CD14-positive monocyte (primary cell): ENCODE measurements at regions not wholly inside any gene's neighbourhood (a gene's known extent, or its start where the extent isn't known, plus 50 kb on each side); places are given as distances from the start of the nearest gene placed in this dataset.

Experiments used
- DNase-seq, 3 donors: peaks; one replicate each; pipeline ENCODE4 v3.0.0-alpha.2; 2011 to 2022
- H2AFZ ChIP-seq: 2 replicates; pipeline ENCODE4 v1.6.0; 2012; ENCODE audit warnings: mild to moderate bottlenecking, low read depth, low read length, inconsistent platforms; ENCODE audit not compliant: insufficient read depth, poor library complexity, severe bottlenecking
- H3K27ac ChIP-seq, 2 donors: 1 replicate in 1 of 2; 2 replicates in 1 of 2; pipeline ENCODE4 v1.5.1; 2012 to 2013; ENCODE audit warnings: low read length in 2 of 2, control low read depth in 1 of 2, inconsistent platforms in 1 of 2, low read depth in 1 of 2, mild to moderate bottlenecking in 1 of 2
- H3K27me3 ChIP-seq, 2 donors: one replicate each; pipeline versions ENCODE4 v1.6.0 to v1.6.1; 2011 to 2013; ENCODE audit warnings: low read length in 2 of 2; ENCODE audit not compliant: control insufficient read depth in 2 of 2, insufficient read depth in 2 of 2
- H3K36me3 ChIP-seq, 2 donors: replicated peaks in 1 of 2; 1 replicate in 1 of 2; 2 replicates in 1 of 2; pipeline versions ENCODE4 v1.5.1 to v1.6.1; 2012 to 2013; ENCODE audit warnings: low read length in 2 of 2, control low read depth in 1 of 2, inconsistent platforms in 1 of 2, mild to moderate bottlenecking in 1 of 2; ENCODE audit not compliant: insufficient read depth in 2 of 2, control insufficient read depth in 1 of 2
- H3K4me1 ChIP-seq, 2 donors: 1 replicate in 1 of 2; 2 replicates in 1 of 2; pipeline versions ENCODE4 v1.5.1 to v1.6.1; 2012 to 2013; ENCODE audit warnings: low read length in 2 of 2, control low read depth in 1 of 2, inconsistent platforms in 1 of 2, mild to moderate bottlenecking in 1 of 2, moderate library complexity in 1 of 2; ENCODE audit not compliant: insufficient read depth in 2 of 2, control insufficient read depth in 1 of 2
- H3K4me2 ChIP-seq: replicated peaks from 2 replicates; pipeline ENCODE3; 2012; ENCODE audit warnings: low read length, moderate library complexity, mild to moderate bottlenecking; ENCODE audit not compliant: poor library complexity, severe bottlenecking; ENCODE audit errors: extremely low read depth
- H3K4me3 ChIP-seq, 3 experiments: fragments of 200-600 bp in 1 of 3; sonication (generic) in 1 of 3; replicated peaks in 1 of 3; 1 replicate in 2 of 3; 2 replicates in 1 of 3; pipeline ENCODE4 v1.5.1; 2011 to 2013; ENCODE audit warnings: low read length in 3 of 3, mild to moderate bottlenecking in 3 of 3, control low read depth in 2 of 3, low read depth in 2 of 3, inconsistent platforms in 1 of 3, moderate library complexity in 1 of 3
- H3K79me2 ChIP-seq: 2 replicates; pipeline ENCODE4 v1.6.0; 2012; ENCODE audit warnings: mild to moderate bottlenecking, control low read depth, inconsistent platforms, low read length, moderate library complexity; ENCODE audit not compliant: insufficient read depth
- H3K9ac ChIP-seq: 2 replicates; pipeline ENCODE4 v1.6.0; 2017; ENCODE audit warnings: low read length, mild to moderate bottlenecking; ENCODE audit not compliant: insufficient read depth, poor library complexity, severe bottlenecking
- H3K9me3 ChIP-seq, 2 donors: replicated peaks in 1 of 2; 1 replicate in 1 of 2; 2 replicates in 1 of 2; pipeline versions ENCODE4 v1.5.1 to v1.6.1; 2012 to 2013; ENCODE audit warnings: low read length in 2 of 2, control low read depth in 1 of 2; ENCODE audit not compliant: control insufficient read depth in 1 of 2, insufficient read depth in 1 of 2
- H4K20me1 ChIP-seq: 2 replicates; pipeline ENCODE4 v1.6.0; 2012; ENCODE audit warnings: mild to moderate bottlenecking, low read length, control low read depth, moderate library complexity; ENCODE audit not compliant: insufficient read depth
- H3K27ac Mint-ChIP-seq, 7 donors: one replicate each; pipeline ENCODE4 v1.8.0; 2020; ENCODE audit warnings: mild to moderate bottlenecking in 7 of 7, mixed read lengths in 7 of 7, moderate library complexity in 6 of 7, inconsistent platforms in 2 of 7
- H3K27me3 Mint-ChIP-seq, 3 donors: one replicate each; pipeline ENCODE4 v1.8.0; 2021 to 2022; ENCODE audit warnings: low read depth in 3 of 3, mild to moderate bottlenecking in 3 of 3, mixed read lengths in 3 of 3, moderate library complexity in 3 of 3, inconsistent platforms in 1 of 3
- H3K36me3 Mint-ChIP-seq, 2 donors: one replicate each; pipeline ENCODE4 v1.8.0; 2020; ENCODE audit warnings: mixed read lengths in 2 of 2, inconsistent platforms in 1 of 2, mild to moderate bottlenecking in 1 of 2
- H3K4me1 Mint-ChIP-seq: one replicate; pipeline ENCODE4 v1.8.0; 2020; ENCODE audit warnings: mild to moderate bottlenecking, mixed read lengths
- H3K4me3 Mint-ChIP-seq, 2 donors: one replicate each; pipeline ENCODE4 v1.8.0; 2020; ENCODE audit warnings: mild to moderate bottlenecking in 2 of 2, mixed read lengths in 2 of 2, moderate library complexity in 1 of 2
- H3K9me3 Mint-ChIP-seq, 7 donors: one replicate each; pipeline ENCODE4 v1.8.0; 2020 to 2022; ENCODE audit warnings: mixed read lengths in 7 of 7, mild to moderate bottlenecking in 6 of 7, moderate library complexity in 6 of 7, inconsistent platforms in 2 of 7
- CTCF ChIP-seq: fragments of 200-600 bp; IDR thresholded peaks from one replicate; pipeline ENCODE4 v1.8.0; 2022; ENCODE audit warnings: antibody characterized with exemption, mild to moderate bottlenecking
- WGBS: methylation state at CpG from one replicate; pipeline ENCODE4 v1.1.5; 2013; ENCODE audit warnings: missing lambda C conversion rate; ENCODE audit not compliant: insufficient coverage; 5-methylcytosine and 5-hydroxymethylcytosine counted together
- intact Hi-C, 2 donors: fragments of 100-400 bp; cut with micrococcal nuclease; formaldehyde crosslinking; loops; one replicate each; pipeline versions ENCODE4 v1.15.0 to v1.15.1; 2023

GRCh38 chr5:17346811-17347210 is 129.4 kb downstream of the BASP1 start:
- H3K4me3 Mint-ChIP-seq: no peak overlapping the region
- 100% methylated on average over 1 of the region's 2 CpGs for WGBS
- TF ChIP-seq CTCF: no peak

GRCh38 chr5:17352223-17352622 is 134.8 kb downstream of the BASP1 start:
- Mint-ChIP-seq H3K4me1 (peaks cover 13% of the 10 kb centered on the region), H3K27ac (no peak overlapping the region), H3K4me3 (no peak overlapping the region), H3K27me3 (peaks cover 0 to 1% (median 0%) of the 10 kb centered on the region in 3 donors), H3K36me3 (peaks cover 2 to 6% of the 10 kb centered on the region in 2 donors), H3K9me3 (peaks cover 8 to 18% (median 10%) of the 10 kb centered on the region in 7 donors)
- Histone ChIP-seq H3K36me3 (no peaks in the 10 kb centered on the region), H3K4me2 (no peak overlapping the region), H3K9ac (no peak overlapping the region), H3K4me1 (peaks cover 6 to 7% of the 10 kb centered on the region in 2 donors), H4K20me1 (no peaks in the 10 kb centered on the region), H3K27ac (no peak overlapping the region), H2AFZ (no peak overlapping the region), H3K9me3 (peaks cover 7 to 9% of the 10 kb centered on the region in 2 donors), H3K4me3 (no peak overlapping the region), H3K79me2 (no peaks in the 10 kb centered on the region), H3K27me3 (no peaks in the 10 kb centered on the region)
- TF ChIP-seq CTCF: no peak
- no peak for DNase-seq
- intact Hi-C loops: no loop called here
- no CpG with 5 or more reads among the region's 3 CpGs for WGBS

More at GRCh38 chr5:17346811-17347210, 129.4 kb downstream of the BASP1 start:
- H3K27me3 ChIP-seq: no peaks in the 10 kb centered on the region
- H3K27ac Mint-ChIP-seq: no peak overlapping the region
- H3K4me2 ChIP-seq: no peak overlapping the region
- H3K9me3 ChIP-seq: no peaks in the 10 kb centered on the region
- H3K9ac ChIP-seq: no peak overlapping the region
- H3K4me1 Mint-ChIP-seq: peaks cover 10% of the 10 kb centered on the region
- H3K4me3 ChIP-seq: no peak overlapping the region
- H3K9me3 Mint-ChIP-seq: peaks cover 0 to 3% (median 0%) of the 10 kb centered on the region in 7 donors
- no peak for DNase-seq
- H3K36me3 ChIP-seq: no peaks in the 10 kb centered on the region
- H2AFZ ChIP-seq: no peak overlapping the region
- H3K36me3 Mint-ChIP-seq: no peaks in the 10 kb centered on the region
- intact Hi-C loops: loop anchor here in 1 of 2 donors (5.0 to 10.0 kb wide), 2 partner anchors 45 to 122 kb away; no protein-coding TSS in a partner anchor
- H3K27ac ChIP-seq: no peak overlapping the region
- H4K20me1 ChIP-seq: no peaks in the 10 kb centered on the region
- H3K79me2 ChIP-seq: no peaks in the 10 kb centered on the region
- H3K27me3 Mint-ChIP-seq: peaks cover 0 to 3% (median 1%) of the 10 kb centered on the region in 3 donors
- H3K4me1 ChIP-seq: no peaks in the 10 kb centered on the region
